Renal pelvis (tissue), 1 donor: ENCODE measurements at regions not wholly inside any gene's neighbourhood (a gene's known extent, or its start where the extent isn't known, plus 50 kb on each side); places are given as distances from the start of the nearest gene placed in this dataset.
"Not testable (repeated sequence)": the region's sequence is repeated elsewhere in the genome, so short reads cannot be mapped to it uniquely, and the experiment has no call there.

ENCODE experiments used
- DNase-seq: peaks from one replicate; pipeline ENCODE4 v3.0.0-alpha.2; 2013

GRCh38 chr5:1960595-1961303 is 78.0 kb upstream of the IRX4 start:
- no peak for DNase-seq

GRCh38 chr5:1959725-1960581 is 77.2 kb upstream of the IRX4 start:
- no peak for DNase-seq

- no peak for DNase-seq
Observed at GRCh38 chr5:1959231-1959630, 76.5 kb upstream of the IRX4 start.

- no peak for DNase-seq
Observed at GRCh38 chr5:1958211-1959010, 75.7 kb upstream of the IRX4 start.

- no peak for DNase-seq
Observed at GRCh38 chr5:1955586-1955985, 72.9 kb upstream of the IRX4 start.

- not testable (repeated sequence) for DNase-seq
Observed at GRCh38 chr5:1953710-1954109, 71.0 kb upstream of the IRX4 start.

GRCh38 chr5:1952444-1953099 is 69.8 kb upstream of the IRX4 start:
- no peak for DNase-seq

GRCh38 chr5:1952021-1952420 is 69.3 kb upstream of the IRX4 start:
- DNase-seq: no peak

- DNase-seq: no peak
Observed at GRCh38 chr5:1951165-1951816, 68.6 kb upstream of the IRX4 start.

GRCh38 chr5:1950708-1951103 is 68.0 kb upstream of the IRX4 start:
- no peak for DNase-seq

- DNase-seq: no peak
Observed at GRCh38 chr5:1950096-1950707, 67.5 kb upstream of the IRX4 start.

- DNase-seq: no peak
Observed at GRCh38 chr5:1949253-1949652, 66.5 kb upstream of the IRX4 start.

- no peak for DNase-seq
Observed at GRCh38 chr5:1948663-1949191, 66.0 kb upstream of the IRX4 start.

GRCh38 chr5:1948111-1948510 is 65.4 kb upstream of the IRX4 start:
- DNase-seq: no peak

GRCh38 chr5:1946776-1947175 is 64.1 kb upstream of the IRX4 start:
- no peak for DNase-seq

GRCh38 chr5:1946122-1946677 is 63.5 kb upstream of the IRX4 start:
- no peak for DNase-seq

GRCh38 chr5:1945606-1946005 is 62.9 kb upstream of the IRX4 start:
- no peak for DNase-seq

- DNase-seq: no peak
Observed at GRCh38 chr5:1944408-1944807, 61.7 kb upstream of the IRX4 start.

- no peak for DNase-seq
Observed at GRCh38 chr5:1943481-1943880, 60.8 kb upstream of the IRX4 start.

- no peak for DNase-seq
Observed at GRCh38 chr5:1942630-1943029, 59.9 kb upstream of the IRX4 start.
